Mesendoderm (in vitro differentiated cells): ENCODE measurements at regions not wholly inside any gene's neighbourhood (a gene's known extent, or its start where the extent isn't known, plus 50 kb on each side); places are given as distances from the start of the nearest gene placed in this dataset.

Source experiments
- DNase-seq: peaks from one replicate; pipeline ENCODE4 v3.0.0; 2013
- H2AK5ac ChIP-seq: 2 replicates; pipeline ENCODE4 v1.6.1; 2013; ENCODE audit warnings: low read length, inconsistent platforms
- H2BK120ac ChIP-seq: 2 replicates; pipeline ENCODE4 v1.6.1; 2013; ENCODE audit warnings: low read depth, mild to moderate bottlenecking, low read length, moderate library complexity, mixed read lengths
- H2BK15ac ChIP-seq: replicated peaks from 2 replicates; pipeline ENCODE4 v1.6.1; 2013; ENCODE audit warnings: low read depth, mild to moderate bottlenecking, moderate library complexity
- H2BK5ac ChIP-seq: 2 replicates; pipeline ENCODE4 v1.6.1; 2013; ENCODE audit warnings: low read length, inconsistent platforms
- H3K18ac ChIP-seq: 2 replicates; pipeline ENCODE4 v1.6.1; 2013; ENCODE audit warnings: mild to moderate bottlenecking, low read length, mixed read lengths
- H3K23ac ChIP-seq: one replicate; pipeline ENCODE4 v1.6.1; 2013; ENCODE audit warnings: low read length
- H3K27ac ChIP-seq: 2 replicates; pipeline ENCODE4 v1.5.1; 2013; ENCODE audit warnings: low read depth, mild to moderate bottlenecking, inconsistent platforms, low read length, moderate library complexity
- H3K27me3 ChIP-seq: 2 replicates; pipeline ENCODE4 v1.6.1; 2013; ENCODE audit warnings: low read length, control low read depth, mild to moderate bottlenecking, inconsistent platforms; ENCODE audit not compliant: insufficient read depth, poor library complexity
- H3K36me3 ChIP-seq: 2 replicates; pipeline ENCODE4 v1.6.1; 2013; ENCODE audit warnings: low read length, inconsistent platforms; ENCODE audit not compliant: control insufficient read depth, insufficient read depth
- H3K4ac ChIP-seq: one replicate; pipeline ENCODE4 v1.6.1; 2013; ENCODE audit warnings: low read depth, mild to moderate bottlenecking, low read length, moderate library complexity
- H3K4me1 ChIP-seq: 2 replicates; pipeline ENCODE4 v1.6.1; 2013; ENCODE audit warnings: low read depth, low read length, inconsistent platforms; ENCODE audit not compliant: control insufficient read depth
- H3K4me2 ChIP-seq: 2 replicates; pipeline ENCODE4 v1.6.1; 2013; ENCODE audit warnings: low read length
- H3K4me3 ChIP-seq: 2 replicates; pipeline ENCODE4 v1.5.1; 2013; ENCODE audit warnings: mild to moderate bottlenecking, low read length
- H3K56ac ChIP-seq: one replicate; pipeline ENCODE4 v1.6.1; 2013; ENCODE audit warnings: low read length
- H3K79me1 ChIP-seq: 2 replicates; pipeline ENCODE4 v1.6.1; 2013; ENCODE audit warnings: low read length, inconsistent platforms
- H3K79me2 ChIP-seq: 2 replicates; pipeline ENCODE4 v1.6.1; 2013; ENCODE audit warnings: mild to moderate bottlenecking, low read length; ENCODE audit not compliant: control insufficient read depth, insufficient read depth
- H3K9ac ChIP-seq: 2 replicates; pipeline ENCODE4 v1.6.1; 2013; ENCODE audit warnings: low read length, inconsistent platforms
- H4K5ac ChIP-seq: one replicate; pipeline ENCODE4 v1.6.1; 2013; ENCODE audit warnings: low read length
- H4K8ac ChIP-seq: one replicate; pipeline ENCODE4 v1.6.1; 2013; ENCODE audit warnings: low read depth, mild to moderate bottlenecking, control low read depth, low read length, moderate library complexity
- WGBS: extraction: QIAGEN DNeasy Blood & Tissue Kit; methylation state at CpG from one replicate; pipeline ENCODE4 v1.1.7; 2013; ENCODE audit warnings: low lambda C conversion rate, missing lambda C conversion rate; ENCODE audit not compliant: insufficient coverage; ENCODE audit errors: extremely low coverage; 5-methylcytosine and 5-hydroxymethylcytosine counted together

DNA sequence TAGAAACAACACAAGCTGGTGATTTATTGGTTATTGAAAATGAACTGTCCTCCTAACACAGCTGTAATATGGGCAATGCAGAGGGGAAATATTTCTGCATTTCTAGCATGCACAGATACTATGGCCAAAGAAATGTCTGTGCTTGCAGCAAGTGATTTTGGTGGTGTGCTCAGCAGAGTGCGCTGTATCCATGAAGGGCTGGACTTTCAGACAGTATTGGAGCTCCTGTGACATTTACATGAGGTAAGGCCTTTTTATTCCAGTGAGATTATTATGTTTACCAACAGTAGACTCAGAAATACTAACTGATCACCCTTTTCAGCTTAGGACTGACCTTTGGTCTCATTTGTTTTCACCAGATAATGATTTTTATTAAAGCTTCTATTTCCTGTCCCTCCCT lies 1302.6 kb upstream of the EPHA6 start:
- DNase-seq, result no peak
- whole genome bisulfite sequencing, result no CpG with 5 or more reads among the region's 1 CpG
- Histone ChIP-seq H3K4me1 (no peaks in the 10 kb centered on the region), H3K56ac (no peak overlapping the region), H3K4me2 (no peak overlapping the region), H2BK15ac (no peak overlapping the region), H3K4me3 (no peak overlapping the region), H3K79me2 (no peaks in the 10 kb centered on the region), H3K79me1 (no peaks in the 10 kb centered on the region), H2BK120ac (no peak overlapping the region), H3K27ac (no peak overlapping the region), H3K23ac (no peak overlapping the region), H3K9ac (no peak overlapping the region), H4K8ac (no peak overlapping the region), H2BK5ac (no peak overlapping the region), H4K5ac (no peak overlapping the region), H3K36me3 (no peaks in the 10 kb centered on the region), H3K4ac (no peak overlapping the region), H3K18ac (no peak overlapping the region), H2AK5ac (no peak overlapping the region), H3K27me3 (no peaks in the 10 kb centered on the region)

DNA sequence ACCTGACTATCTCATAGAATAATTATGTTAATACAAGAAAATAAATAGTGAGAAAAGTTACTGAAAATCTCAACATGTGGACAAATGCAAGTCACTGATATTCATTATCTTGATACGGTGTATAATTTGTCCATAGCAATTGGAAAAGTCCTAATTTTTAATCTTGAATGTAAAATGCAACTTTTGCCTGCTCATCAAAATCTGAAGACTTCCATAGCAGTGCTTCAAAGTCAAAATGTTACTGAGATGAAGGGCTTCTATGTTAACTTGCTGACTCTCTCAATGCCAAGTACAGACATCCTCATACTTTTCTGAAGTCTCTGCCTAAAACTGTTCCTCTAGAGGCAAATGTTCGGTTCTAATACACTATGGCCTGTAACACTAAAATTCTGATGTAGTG lies 1300.1 kb upstream of the EPHA6 start:
- Histone ChIP-seq H3K23ac (no peak overlapping the region), H2BK120ac (no peak overlapping the region), H3K4me3 (no peak overlapping the region), H3K79me1 (no peaks in the 10 kb centered on the region), H3K36me3 (no peaks in the 10 kb centered on the region), H3K9ac (no peak overlapping the region), H3K27me3 (no peaks in the 10 kb centered on the region), H3K4me2 (no peak overlapping the region), H2BK5ac (no peak overlapping the region), H3K4ac (no peak overlapping the region), H3K56ac (no peak overlapping the region), H3K79me2 (no peaks in the 10 kb centered on the region), H2AK5ac (no peak overlapping the region), H3K18ac (no peak overlapping the region), H3K4me1 (no peaks in the 10 kb centered on the region), H3K27ac (no peak overlapping the region), H4K8ac (no peak overlapping the region), H4K5ac (no peak overlapping the region), H2BK15ac (no peak overlapping the region)
- no CpG with 5 or more reads among the region's 2 CpGs for WGBS
- no peak for DNase-seq

DNA sequence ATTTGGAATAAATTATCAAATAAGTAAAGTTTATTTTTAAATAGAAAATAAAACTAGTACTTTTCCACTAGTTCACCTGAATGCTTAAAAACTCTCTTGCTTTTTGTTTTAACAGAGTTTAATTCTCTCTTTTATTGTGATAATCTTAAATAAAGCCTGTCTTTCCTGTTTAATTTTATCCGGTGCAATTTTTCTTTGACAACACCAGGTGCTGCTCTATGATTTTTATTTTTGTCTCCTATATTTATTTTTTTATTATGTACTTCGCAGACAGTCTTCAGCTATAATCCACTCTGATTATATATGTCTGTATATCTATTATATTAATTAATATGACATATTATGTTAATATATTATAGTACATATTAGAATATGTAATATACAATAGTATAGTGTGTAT lies 1293.0 kb upstream of the EPHA6 start:
- H4K5ac ChIP-seq, result no peak overlapping the region
- H3K23ac ChIP-seq, result no peak overlapping the region
- H3K79me1 ChIP-seq, result no peaks in the 10 kb centered on the region
- no peak overlapping the region for H2BK15ac ChIP-seq
- H3K79me2 ChIP-seq, result no peaks in the 10 kb centered on the region
- DNase-seq, result no peak
- H4K8ac ChIP-seq, result no peak overlapping the region
- no peak overlapping the region for H3K18ac ChIP-seq
- no peak overlapping the region for H3K4me3 ChIP-seq
- no peak overlapping the region for H3K56ac ChIP-seq
- no peak overlapping the region for H2BK5ac ChIP-seq
- no peak overlapping the region for H2AK5ac ChIP-seq
- H2BK120ac ChIP-seq, result no peak overlapping the region
- no peak overlapping the region for H3K4me2 ChIP-seq
- H3K4me1 ChIP-seq, result no peaks in the 10 kb centered on the region
- H3K27ac ChIP-seq, result no peak overlapping the region
- no CpG with 5 or more reads among the region's 2 CpGs for WGBS
- no peaks in the 10 kb centered on the region for H3K36me3 ChIP-seq
- no peak overlapping the region for H3K4ac ChIP-seq
- H3K27me3 ChIP-seq, result no peaks in the 10 kb centered on the region
- no peak overlapping the region for H3K9ac ChIP-seq

DNA sequence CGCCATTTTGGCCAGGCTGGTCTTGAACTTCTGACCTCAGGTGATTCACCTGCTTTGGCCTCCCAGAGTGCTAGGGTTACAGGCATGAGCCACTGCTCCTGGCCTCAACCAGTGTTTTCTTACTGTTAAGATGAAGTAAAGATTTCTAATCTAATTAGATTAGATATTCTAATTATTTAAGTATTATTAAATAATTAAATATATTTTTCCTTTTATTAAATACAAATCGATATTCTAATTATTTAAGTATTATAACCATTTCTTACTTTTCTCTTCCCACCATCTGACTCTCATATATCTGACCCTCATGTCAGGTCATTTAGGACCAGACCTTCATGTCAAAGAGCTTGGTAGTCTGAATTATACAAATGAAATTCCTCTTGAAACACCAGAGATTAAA lies 1291.9 kb upstream of the EPHA6 start:
- WGBS, result 100% methylated on average over 1 of the region's 2 CpGs
- Histone ChIP-seq H2BK120ac (no peak overlapping the region), H3K27me3 (no peaks in the 10 kb centered on the region)

DNA sequence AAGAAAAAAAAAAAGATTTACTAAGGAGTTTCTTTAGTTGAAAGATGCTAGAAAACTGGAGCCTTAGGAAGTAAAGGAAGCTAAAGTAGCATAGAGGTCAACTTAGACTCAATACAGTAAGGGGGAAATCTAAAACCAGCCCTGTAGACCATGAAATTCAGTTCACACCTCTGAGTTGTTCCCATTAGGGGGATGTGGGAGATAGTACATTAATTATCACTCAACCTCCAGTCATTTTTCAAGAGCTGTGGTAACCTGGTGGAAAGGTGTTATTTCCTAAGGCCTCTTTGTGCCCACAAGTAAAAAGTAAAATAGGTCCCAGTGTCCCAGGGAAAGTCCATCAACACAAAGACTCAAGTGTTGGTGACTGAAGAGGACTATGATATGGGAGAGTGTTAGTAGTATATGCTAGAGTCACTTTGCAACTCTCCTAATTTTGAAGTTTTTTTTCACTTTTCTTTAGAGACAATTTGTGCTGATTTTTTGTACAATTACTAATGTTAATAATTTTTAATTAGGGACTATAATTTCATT lies 1274.4 kb upstream of the EPHA6 start:
- Histone ChIP-seq H4K5ac (no peak overlapping the region), H3K79me2 (no peaks in the 10 kb centered on the region), H3K4me3 (no peak overlapping the region), H4K8ac (no peak overlapping the region), H2BK120ac (no peak overlapping the region), H2AK5ac (no peak overlapping the region), H3K4me2 (no peak overlapping the region), H3K9ac (no peak overlapping the region), H3K79me1 (no peaks in the 10 kb centered on the region), H3K36me3 (no peaks in the 10 kb centered on the region), H3K4ac (no peak overlapping the region), H3K23ac (no peak overlapping the region), H2BK15ac (no peak overlapping the region), H3K27me3 (no peaks in the 10 kb centered on the region), H2BK5ac (no peak overlapping the region), H3K27ac (no peak overlapping the region), H3K56ac (no peak overlapping the region), H3K4me1 (no peaks in the 10 kb centered on the region), H3K18ac (no peak overlapping the region)
- DNase-seq, result no peak

More for the DNA sequence above, 1291.9 kb upstream of the EPHA6 start:
- H3K79me1 ChIP-seq, result no peaks in the 10 kb centered on the region
- no peaks in the 10 kb centered on the region for H3K4me1 ChIP-seq
- H3K79me2 ChIP-seq, result no peaks in the 10 kb centered on the region
- H3K56ac ChIP-seq, result no peak overlapping the region
- H3K36me3 ChIP-seq, result no peaks in the 10 kb centered on the region
- no peak overlapping the region for H2BK15ac ChIP-seq
- H3K27ac ChIP-seq, result no peak overlapping the region
- no peak overlapping the region for H3K4ac ChIP-seq
- H3K23ac ChIP-seq, result no peak overlapping the region
- H4K8ac ChIP-seq, result no peak overlapping the region
- DNase-seq, result no peak
- no peak overlapping the region for H4K5ac ChIP-seq
- H3K4me3 ChIP-seq, result no peak overlapping the region
- H3K18ac ChIP-seq, result no peak overlapping the region
- H2AK5ac ChIP-seq, result no peak overlapping the region
- no peak overlapping the region for H3K9ac ChIP-seq
- H3K4me2 ChIP-seq, result no peak overlapping the region
- H2BK5ac ChIP-seq, result no peak overlapping the region

DNA sequence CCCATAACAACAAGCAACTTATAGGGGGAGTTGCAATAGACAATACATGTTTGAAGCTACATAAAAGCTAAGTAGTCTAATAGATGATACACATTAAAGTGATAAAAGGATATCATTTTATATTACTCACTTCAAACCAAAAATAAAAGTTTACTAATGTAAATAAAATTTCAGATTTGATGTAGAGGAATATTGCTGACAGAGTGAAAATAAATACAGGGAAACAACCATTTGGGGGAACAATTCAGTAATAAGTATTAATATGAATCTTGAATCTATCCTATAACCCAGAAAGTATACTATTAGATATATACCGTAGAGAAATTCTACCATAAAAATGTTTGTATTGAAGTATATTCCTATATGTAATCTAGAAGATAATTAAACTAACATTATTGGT lies 1248.9 kb upstream of the EPHA6 start:
- Histone ChIP-seq H3K9ac (no peak overlapping the region), H2AK5ac (no peak overlapping the region), H2BK5ac (no peak overlapping the region), H3K36me3 (no peaks in the 10 kb centered on the region), H3K27me3 (no peaks in the 10 kb centered on the region), H3K4me2 (no peak overlapping the region), H3K79me2 (no peaks in the 10 kb centered on the region), H4K5ac (no peak overlapping the region), H2BK120ac (no peak overlapping the region), H3K79me1 (no peaks in the 10 kb centered on the region), H3K4ac (no peak overlapping the region), H4K8ac (no peak overlapping the region), H3K23ac (no peak overlapping the region), H3K27ac (no peak overlapping the region), H3K4me1 (no peaks in the 10 kb centered on the region), H2BK15ac (no peak overlapping the region), H3K18ac (no peak overlapping the region), H3K4me3 (no peak overlapping the region), H3K56ac (no peak overlapping the region)
- WGBS, result no CpG with 5 or more reads among the region's 1 CpG
- no peak for DNase-seq
